ENCODE measurements at regions not wholly inside any gene's neighbourhood (a gene's known extent, or its start where the extent isn't known, plus 50 kb on each side); places are given as distances from the start of the nearest gene placed in this dataset.

DNA sequence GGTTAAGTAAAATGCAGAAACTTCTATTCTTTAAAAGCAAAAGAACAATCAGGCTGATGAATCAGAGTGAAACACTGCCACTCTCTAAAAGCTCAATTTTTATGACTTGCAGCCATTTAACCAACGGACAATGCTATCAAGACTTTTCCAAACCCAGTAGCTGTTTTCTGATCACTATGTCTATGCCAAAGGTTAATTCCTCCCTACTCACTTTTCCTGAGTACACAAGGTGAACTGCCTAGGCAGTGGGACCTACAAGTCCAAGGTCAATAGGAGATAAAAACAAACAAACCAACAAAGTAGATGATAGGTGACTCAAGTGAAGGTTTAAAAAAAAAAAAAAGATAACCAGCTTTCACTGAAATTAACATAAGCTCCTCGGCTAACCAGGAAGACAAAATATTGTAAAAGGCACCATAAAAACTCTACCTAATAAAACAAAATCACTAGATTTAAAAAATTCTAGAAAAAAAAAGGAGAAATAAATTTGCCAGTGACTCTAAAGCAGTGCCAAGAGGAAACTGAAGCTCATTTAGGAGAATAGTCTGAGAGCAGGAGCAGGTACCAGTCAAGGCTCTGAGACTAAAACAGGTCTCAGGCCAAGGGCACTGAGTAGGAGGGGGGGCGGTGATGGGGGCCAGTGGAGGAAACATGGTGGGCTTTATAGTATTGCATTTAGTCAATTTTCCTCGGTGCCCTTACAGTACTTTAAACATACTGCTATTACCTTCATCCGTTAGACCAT is 134.1 kb upstream of the DLGAP1 start (continued):
- TF ChIP-seq, protein P1, sequence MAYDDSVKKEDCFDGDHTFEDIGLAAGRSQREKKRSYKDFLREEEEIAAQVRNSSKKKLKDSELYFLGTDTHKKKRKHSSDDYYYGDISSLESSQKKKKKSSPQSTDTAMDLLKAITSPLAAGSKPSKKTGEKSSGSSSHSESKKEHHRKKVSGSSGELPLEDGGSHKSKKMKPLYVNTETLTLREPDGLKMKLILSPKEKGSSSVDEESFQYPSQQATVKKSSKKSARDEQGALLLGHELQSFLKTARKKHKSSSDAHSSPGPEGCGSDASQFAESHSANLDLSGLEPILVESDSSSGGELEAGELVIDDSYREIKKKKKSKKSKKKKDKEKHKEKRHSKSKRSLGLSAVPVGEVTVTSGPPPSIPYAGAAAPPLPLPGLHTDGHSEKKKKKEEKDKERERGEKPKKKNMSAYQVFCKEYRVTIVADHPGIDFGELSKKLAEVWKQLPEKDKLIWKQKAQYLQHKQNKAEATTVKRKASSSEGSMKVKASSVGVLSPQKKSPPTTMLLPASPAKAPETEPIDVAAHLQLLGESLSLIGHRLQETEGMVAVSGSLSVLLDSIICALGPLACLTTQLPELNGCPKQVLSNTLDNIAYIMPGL (CRISPR knock-in tag; IDR thresholded peaks at IDR 0.05): no peak
- TF ChIP-seq ZNF644 (tag; IDR thresholded peaks at IDR 0.05; ENCODE audit: low read depth) (no peak), ZNF785 (CRISPR knock-in tag; IDR thresholded peaks at IDR 0.05) (no peak), CAMTA2 (CRISPR knock-in tag; conservative IDR thresholded peaks at IDR 0.05) (no peak), KLF6 (CRISPR knock-in tag; IDR thresholded peaks at IDR 0.05; ENCODE audit: borderline replicate concordance) (no peak), ZNF133 (CRISPR knock-in tag; IDR thresholded peaks at IDR 0.05) (no peak), POLR2AphosphoS2 (IDR thresholded peaks at IDR 0.05; ENCODE audit: low read length) (no peak), SREBF2 (CRISPR knock-in tag; IDR thresholded peaks at IDR 0.05) (no peak)
- TF ChIP-seq, protein P2, sequence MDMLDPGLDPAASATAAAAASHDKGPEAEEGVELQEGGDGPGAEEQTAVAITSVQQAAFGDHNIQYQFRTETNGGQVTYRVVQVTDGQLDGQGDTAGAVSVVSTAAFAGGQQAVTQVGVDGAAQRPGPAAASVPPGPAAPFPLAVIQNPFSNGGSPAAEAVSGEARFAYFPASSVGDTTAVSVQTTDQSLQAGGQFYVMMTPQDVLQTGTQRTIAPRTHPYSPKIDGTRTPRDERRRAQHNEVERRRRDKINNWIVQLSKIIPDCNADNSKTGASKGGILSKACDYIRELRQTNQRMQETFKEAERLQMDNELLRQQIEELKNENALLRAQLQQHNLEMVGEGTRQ (CRISPR knock-in tag; IDR thresholded peaks at IDR 0.05): no peak
- TF ChIP-seq, protein P3, sequence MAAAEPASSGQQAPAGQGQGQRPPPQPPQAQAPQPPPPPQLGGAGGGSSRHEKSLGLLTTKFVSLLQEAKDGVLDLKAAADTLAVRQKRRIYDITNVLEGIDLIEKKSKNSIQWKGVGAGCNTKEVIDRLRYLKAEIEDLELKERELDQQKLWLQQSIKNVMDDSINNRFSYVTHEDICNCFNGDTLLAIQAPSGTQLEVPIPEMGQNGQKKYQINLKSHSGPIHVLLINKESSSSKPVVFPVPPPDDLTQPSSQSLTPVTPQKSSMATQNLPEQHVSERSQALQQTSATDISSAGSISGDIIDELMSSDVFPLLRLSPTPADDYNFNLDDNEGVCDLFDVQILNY (CRISPR knock-in tag; IDR thresholded peaks at IDR 0.05): no peak
- TF ChIP-seq, protein P4, sequence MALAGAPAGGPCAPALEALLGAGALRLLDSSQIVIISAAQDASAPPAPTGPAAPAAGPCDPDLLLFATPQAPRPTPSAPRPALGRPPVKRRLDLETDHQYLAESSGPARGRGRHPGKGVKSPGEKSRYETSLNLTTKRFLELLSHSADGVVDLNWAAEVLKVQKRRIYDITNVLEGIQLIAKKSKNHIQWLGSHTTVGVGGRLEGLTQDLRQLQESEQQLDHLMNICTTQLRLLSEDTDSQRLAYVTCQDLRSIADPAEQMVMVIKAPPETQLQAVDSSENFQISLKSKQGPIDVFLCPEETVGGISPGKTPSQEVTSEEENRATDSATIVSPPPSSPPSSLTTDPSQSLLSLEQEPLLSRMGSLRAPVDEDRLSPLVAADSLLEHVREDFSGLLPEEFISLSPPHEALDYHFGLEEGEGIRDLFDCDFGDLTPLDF (CRISPR knock-in tag; IDR thresholded peaks at IDR 0.05): no peak
- TF ChIP-seq, protein P5, sequence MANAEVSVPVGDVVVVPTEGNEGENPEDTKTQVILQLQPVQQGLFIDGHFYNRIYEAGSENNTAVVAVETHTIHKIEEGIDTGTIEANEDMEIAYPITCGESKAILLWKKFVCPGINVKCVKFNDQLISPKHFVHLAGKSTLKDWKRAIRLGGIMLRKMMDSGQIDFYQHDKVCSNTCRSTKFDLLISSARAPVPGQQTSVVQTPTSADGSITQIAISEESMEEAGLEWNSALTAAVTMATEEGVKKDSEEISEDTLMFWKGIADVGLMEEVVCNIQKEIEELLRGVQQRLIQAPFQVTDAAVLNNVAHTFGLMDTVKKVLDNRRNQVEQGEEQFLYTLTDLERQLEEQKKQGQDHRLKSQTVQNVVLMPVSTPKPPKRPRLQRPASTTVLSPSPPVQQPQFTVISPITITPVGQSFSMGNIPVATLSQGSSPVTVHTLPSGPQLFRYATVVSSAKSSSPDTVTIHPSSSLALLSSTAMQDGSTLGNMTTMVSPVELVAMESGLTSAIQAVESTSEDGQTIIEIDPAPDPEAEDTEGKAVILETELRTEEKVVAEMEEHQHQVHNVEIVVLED (CRISPR knock-in tag; IDR thresholded peaks at IDR 0.05): no peak
